ENCODE measurements at regions not wholly inside any gene's neighbourhood (a gene's known extent, or its start where the extent isn't known, plus 50 kb on each side); places are given as distances from the start of the nearest gene placed in this dataset.

- H3K79me2 ChIP-seq (ENCODE audit: control insufficient read depth, insufficient read depth, low read length), result no peaks in the 10 kb centered on the region
- 25% methylated on average over 15 of the region's 15 CpGs for WGBS (ENCODE audit: insufficient coverage, insufficient replicate concordance, low lambda C conversion rate, missing lambda C conversion rate)
- H4K20me1 ChIP-seq (ENCODE audit: control insufficient read depth, insufficient read depth), result no peaks in the 10 kb centered on the region
- ChIA-PET CTCF (interaction anchor here (0.8 kb wide), 1 partner anchor 15 kb away, joined by 3 read pairs; no protein-coding TSS in a partner anchor), RAD21 (ENCODE audit: unreplicated experiment) (no interaction called here), POLR2A (no interaction called here), SMC1A (ENCODE audit: uncharacterized antibody, unreplicated experiment) (no interaction called here)
- H2AFZ ChIP-seq (ENCODE audit: control insufficient read depth, low read depth, low read length), result no peak overlapping the region
- ATAC-seq (no peak), FAIRE-seq (no peak), DNase-seq (ENCODE audit: low read depth, low spot score) (no peak)
- no peak for TF ChIP-seq NR2C1 (IDR thresholded peaks at IDR 0.05)
- no peak for TF ChIP-seq ATF7 (IDR thresholded peaks at IDR 0.05; ENCODE audit: low read depth)
- TF ChIP-seq BACH1 (IDR thresholded peaks at IDR 0.05; ENCODE audit: borderline replicate concordance), result no peak
- TF ChIP-seq JUND (IDR thresholded peaks at IDR 0.05; ENCODE audit: low read depth, low read length), result no peak
- TF ChIP-seq SMARCA5 (IDR thresholded peaks at IDR 0.05), result no peak
- no peak for TF ChIP-seq CBX5 (IDR thresholded peaks at IDR 0.05; ENCODE audit: low read depth)
- no peak for TF ChIP-seq ZNF592 (IDR thresholded peaks at IDR 0.05)
- no peak for TF ChIP-seq ATF3 (IDR thresholded peaks at IDR 0.05; ENCODE audit: borderline replicate concordance, extremely low read depth, low read depth, low read length)
- no peak for TF ChIP-seq RELA (IDR thresholded peaks at IDR 0.05; ENCODE audit: borderline replicate concordance, partially characterized antibody)
- no peak for TF ChIP-seq SIX5 (IDR thresholded peaks at IDR 0.05; ENCODE audit: low read depth, low read length, severe bottlenecking)
- no peak for TF ChIP-seq MEF2A (IDR thresholded peaks at IDR 0.05; ENCODE audit: insufficient read depth, low read depth, low read length)
- TF ChIP-seq POLR2AphosphoS5 (IDR thresholded peaks at IDR 0.05; ENCODE audit: low read length), result no peak
- TF ChIP-seq ASH2L (IDR thresholded peaks at IDR 0.05; ENCODE audit: borderline replicate concordance, low read depth), result no peak
- no peak for TF ChIP-seq REST (IDR thresholded peaks at IDR 0.05; ENCODE audit: low read depth, low read length)
- no peak overlapping the region for H3K27ac ChIP-seq (ENCODE audit: control insufficient read depth, insufficient read depth)
- in situ Hi-C loops (cut with MboI), result no loop called here
- no TSS peak for BruUV-seq (replicated peaks)
- H3K4me3 ChIP-seq, result no peak overlapping the region
- intact Hi-C loops (cut with micrococcal nuclease; ENCODE audit: unreplicated experiment), result no loop called here
- no peaks in the 10 kb centered on the region; the same call in 2 of the 3 replicates for H3K9me3 ChIP-seq (replicated peaks; ENCODE audit: control insufficient read depth, insufficient read depth, low read length)
- H3K4me1 ChIP-seq (ENCODE audit: control insufficient read depth, insufficient read depth, low read length), result no peaks in the 10 kb centered on the region
- H3K9ac ChIP-seq (ENCODE audit: control insufficient read depth, insufficient read depth, low read length), result no peak overlapping the region
- no peaks in the 10 kb centered on the region for H3K36me3 ChIP-seq (ENCODE audit: control insufficient read depth in 2 of 2, insufficient read depth in 2 of 2, low read length in 1 of 2)
- no peak overlapping the region for H3K4me2 ChIP-seq (ENCODE audit: control insufficient read depth, insufficient read depth)
- H3K27me3 ChIP-seq (replicated peaks in 1 of 2; ENCODE audit: control insufficient read depth in 2 of 2, insufficient read depth in 2 of 2, low read length in 1 of 2), result no peaks in the 10 kb centered on the region
Measured at GRCh38 chr2:239829326-239829725, 195.8 kb downstream of the NDUFA10 start.

Data from GM12878 (cell line).